Upper lobe of left lung (tissue), 6 donors: ENCODE measurements at regions not wholly inside any gene's neighbourhood (a gene's known extent, or its start where the extent isn't known, plus 50 kb on each side); places are given as distances from the start of the nearest gene placed in this dataset.

Experiments used
- ATAC-seq, 2 donors: fragments of 200-7000 bp; cut with Tn5 transposase; one replicate each; pipeline ENCODE4 v1.9.1; 2022; ENCODE audit warnings: mild to moderate bottlenecking in 2 of 2, moderate library complexity in 2 of 2; ENCODE audit not compliant: low FRiP score in 2 of 2
- DNase-seq, 2 donors: peaks; one replicate each; pipeline ENCODE4 v3.0.0-alpha.2; 2019 to 2020
- H3K27ac ChIP-seq, 4 donors: fragments of 200-600 bp; sonication (generic); one replicate each; pipeline ENCODE4 v1.5.1; 2016 to 2019
- H3K27me3 ChIP-seq, 4 donors: fragments of 200-600 bp; sonication (generic); one replicate each; pipeline ENCODE4 v1.5.1; 2017 to 2019
- H3K36me3 ChIP-seq, 4 donors: fragments of 200-600 bp; sonication (generic); one replicate each; pipeline ENCODE4 v1.5.1; 2016 to 2019
- H3K4me1 ChIP-seq, 4 donors: fragments of 200-600 bp; sonication (generic); one replicate each; pipeline ENCODE4 v1.5.1; 2018 to 2019
- H3K4me3 ChIP-seq, 4 donors: fragments of 200-600 bp; sonication (generic); one replicate each; pipeline ENCODE4 v1.5.1; 2017 to 2019; ENCODE audit warnings: mild to moderate bottlenecking in 2 of 4, moderate library complexity in 1 of 4
- H3K9me3 ChIP-seq, 4 donors: fragments of 200-600 bp; sonication (generic); one replicate each; pipeline ENCODE4 v1.5.1; 2018 to 2019
- CTCF ChIP-seq, 6 experiments: fragments of 450-650 bp in 4 of 6; fragments of 200-600 bp in 2 of 6; sonication (generic) in 2 of 6; IDR thresholded peaks; one replicate each; pipeline ENCODE4 v1.5.1; 2016 to 2019; ENCODE audit warnings: antibody characterized with exemption in 6 of 6
- EP300 ChIP-seq, 4 donors: sonication (generic); formaldehyde crosslinking; IDR thresholded peaks; one replicate each; pipeline ENCODE4 v1.5.1; 2017; ENCODE audit warnings: antibody characterized with exemption in 4 of 4, control low read depth in 2 of 4
- POLR2A ChIP-seq, 4 donors: fragments of 450-650 bp; IDR thresholded peaks; one replicate each; pipeline ENCODE4 v1.5.1; 2016 to 2017; ENCODE audit warnings: antibody characterized with exemption in 4 of 4, mild to moderate bottlenecking in 2 of 4
- POLR2AphosphoS5 ChIP-seq, 2 donors: sonication (generic); formaldehyde crosslinking; IDR thresholded peaks; one replicate each; pipeline ENCODE4 v1.5.1; 2017; ENCODE audit warnings: antibody characterized with exemption in 2 of 2
- WGBS, 2 donors: methylation state at CpG; one replicate each; pipeline ENCODE4 v1.1.5; 2017 to 2018; 5-methylcytosine and 5-hydroxymethylcytosine counted together
- donor health status: DM: no; HTN: no; CAD: no; lungs with moderate emphysema.
- donor health status: DM: no; HTN: yes; CAD: no; lungs with severe emphysema.

DNA sequence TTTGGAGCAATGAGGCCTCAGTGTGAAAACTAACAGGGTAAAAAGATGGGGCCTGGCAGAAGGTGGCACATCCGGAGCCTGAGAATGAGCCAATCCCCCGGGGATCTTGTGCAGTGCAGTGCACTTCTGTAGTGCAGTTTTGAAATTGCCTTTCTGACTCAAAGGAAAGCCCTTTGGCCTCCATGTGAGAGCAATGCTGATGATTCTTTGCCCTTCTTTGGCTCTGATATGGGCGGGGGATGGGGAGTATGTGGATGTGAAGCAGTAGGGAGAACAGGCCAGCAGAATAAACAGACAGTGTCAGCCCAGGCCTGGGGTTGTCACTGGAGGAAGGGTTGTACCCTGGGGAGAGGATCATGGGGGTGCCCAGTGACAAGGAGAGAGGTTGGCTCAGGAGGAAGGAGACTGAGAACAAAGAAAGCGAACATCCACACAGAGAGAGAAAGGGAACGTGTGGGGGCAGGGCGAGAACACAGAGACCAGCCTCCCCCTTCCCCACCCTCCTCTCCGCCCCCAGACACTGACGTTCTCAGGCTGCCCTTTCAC is 351.2 kb downstream of the CDC5L start:
- WGBS, 2 donors, result 73 to 79% methylated on average over 8 of the region's 8 CpGs
- no peak for DNase-seq
- Histone ChIP-seq H3K36me3 (no peaks in the 10 kb centered on the region), H3K27ac (peak overlapping the region in 2 of 4 donors; percentile 52 to 61), H3K9me3 (no peaks in the 10 kb centered on the region), H3K4me1 (peaks cover 0 to 9% (median under 1%) of the 10 kb centered on the region in 4 donors), H3K27me3 (no peaks in the 10 kb centered on the region), H3K4me3 (no peak overlapping the region)
- ATAC-seq, result peak in 1 of 2 donors; percentile 29
- no peak for TF ChIP-seq CTCF (IDR thresholded peaks at IDR 0.05)
- peak in 1 of 2 donors; percentile 37 for TF ChIP-seq POLR2AphosphoS5 (IDR thresholded peaks at IDR 0.05)
- no peak for TF ChIP-seq POLR2A (IDR thresholded peaks at IDR 0.05)
- TF ChIP-seq EP300 (IDR thresholded peaks at IDR 0.05), result no peak

DNA sequence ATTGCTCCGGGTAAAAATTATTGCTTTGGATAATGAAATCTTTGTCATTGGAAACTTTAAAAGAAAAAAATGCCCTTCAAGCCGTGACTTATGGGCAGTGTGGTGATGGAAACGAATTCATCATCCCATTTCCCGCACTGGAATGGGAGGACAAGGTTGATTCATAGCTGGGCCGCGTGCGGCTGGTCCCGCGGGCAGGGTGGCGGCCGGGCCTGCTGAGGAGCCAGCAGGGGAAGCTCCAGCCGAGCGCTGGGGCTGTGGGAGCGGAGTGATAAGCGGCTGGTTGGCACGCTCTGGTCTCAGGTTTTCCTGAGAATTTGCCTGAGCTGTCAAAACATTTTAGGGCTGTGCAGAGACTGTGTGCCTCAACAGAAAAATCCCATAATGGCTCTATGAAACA is 351.7 kb downstream of the CDC5L start:
- H3K9me3 ChIP-seq, result no peaks in the 10 kb centered on the region
- TF ChIP-seq CTCF (IDR thresholded peaks at IDR 0.05) (no peak), POLR2AphosphoS5 (IDR thresholded peaks at IDR 0.05) (no peak), EP300 (IDR thresholded peaks at IDR 0.05) (no peak), POLR2A (IDR thresholded peaks at IDR 0.05) (no peak)
- ATAC-seq, result peak in 1 of 2 donors; percentile 50
- no peaks in the 10 kb centered on the region for H3K36me3 ChIP-seq
- WGBS, 2 donors, result 88 to 93% methylated on average over 16 of the region's 16 CpGs
- H3K27me3 ChIP-seq, result no peaks in the 10 kb centered on the region
- peak in 1 of 2 donors; percentile 55 for DNase-seq
- H3K27ac ChIP-seq, result no peak overlapping the region
- no peak overlapping the region for H3K4me3 ChIP-seq
- H3K4me1 ChIP-seq, result peaks cover 0 to 9% (median 0%) of the 10 kb centered on the region in 4 donors

- H3K9me3 ChIP-seq, result no peaks in the 10 kb centered on the region
- no peaks in the 10 kb centered on the region for H3K27me3 ChIP-seq
- H3K4me3 ChIP-seq, result no peak overlapping the region
- DNase-seq (no peak), ATAC-seq (no peak)
- no peaks in the 10 kb centered on the region for H3K36me3 ChIP-seq
- no peak overlapping the region for H3K27ac ChIP-seq
- 82 to 83% methylated on average over 8 of the region's 8 CpGs for WGBS, 2 donors
- peaks cover 0 to 9% (median 0%) of the 10 kb centered on the region in 4 donors for H3K4me1 ChIP-seq
- TF ChIP-seq EP300 (IDR thresholded peaks at IDR 0.05) (no peak), POLR2AphosphoS5 (IDR thresholded peaks at IDR 0.05) (no peak), CTCF (IDR thresholded peaks at IDR 0.05) (no peak), POLR2A (IDR thresholded peaks at IDR 0.05) (no peak)
These were observed 353.1 kb downstream of the CDC5L start for GRCh38 chr6:44740566-44741120.

DNA sequence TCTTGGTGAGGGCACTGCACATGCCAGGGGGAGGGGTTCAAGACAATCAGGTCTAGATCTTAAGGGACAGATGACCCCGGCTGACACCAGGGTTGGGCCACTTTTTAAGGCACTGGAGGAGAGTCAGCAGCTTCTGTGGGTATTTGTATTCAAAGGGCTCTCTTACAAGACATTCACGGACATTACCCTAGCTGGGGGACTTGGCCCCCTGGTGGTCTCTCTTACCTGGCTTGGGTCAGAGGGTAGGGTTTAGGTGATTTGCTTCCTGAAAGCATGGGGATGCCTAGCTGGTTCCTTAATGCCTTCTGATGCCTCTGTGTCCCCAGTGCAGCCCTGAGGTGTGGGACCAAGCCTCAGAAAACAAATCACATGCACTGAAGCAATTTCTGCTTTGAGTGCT is 354.7 kb downstream of the CDC5L start:
- DNase-seq (no peak), ATAC-seq (no peak)
- 68 to 76% methylated on average over 1 to 2 of the region's 2 CpGs for WGBS, 2 donors
- peaks cover 0 to 9% (median 0%) of the 10 kb centered on the region in 4 donors for H3K4me1 ChIP-seq
- TF ChIP-seq EP300 (IDR thresholded peaks at IDR 0.05) (no peak), POLR2A (IDR thresholded peaks at IDR 0.05) (no peak), POLR2AphosphoS5 (IDR thresholded peaks at IDR 0.05) (no peak), CTCF (IDR thresholded peaks at IDR 0.05) (no peak)
- no peaks in the 10 kb centered on the region for H3K9me3 ChIP-seq
- no peaks in the 10 kb centered on the region for H3K36me3 ChIP-seq
- no peak overlapping the region for H3K27ac ChIP-seq
- no peaks in the 10 kb centered on the region for H3K27me3 ChIP-seq
- H3K4me3 ChIP-seq, result no peak overlapping the region
